Ovary (tissue), 3 donors: ENCODE measurements at regions not wholly inside any gene's neighbourhood (a gene's known extent, or its start where the extent isn't known, plus 50 kb on each side); places are given as distances from the start of the nearest gene placed in this dataset.

Experiments
- EP300 ChIP-seq: sonication (generic); formaldehyde crosslinking; IDR thresholded peaks from one replicate; pipeline ENCODE4 v1.6.1; 2017; ENCODE audit warnings: antibody characterized with exemption
- POLR2A ChIP-seq: fragments of 450-650 bp; IDR thresholded peaks from one replicate; pipeline ENCODE4 v1.6.1; 2017; ENCODE audit warnings: antibody characterized with exemption, mild to moderate bottlenecking, moderate library complexity
- TF ChIP-seq, protein P1 (sequence below), 3 donors: fragments of 450-650 bp in 2 of 3; fragments of 200-600 bp in 1 of 3; IDR thresholded peaks; one replicate each; pipeline versions ENCODE4 v1.5.1 to v1.8.0; 2016 to 2022; ENCODE audit warnings: antibody characterized with exemption in 3 of 3, mild to moderate bottlenecking in 1 of 3
- donor health status: DM: no; HTN: no; CAD: no.

DNA sequence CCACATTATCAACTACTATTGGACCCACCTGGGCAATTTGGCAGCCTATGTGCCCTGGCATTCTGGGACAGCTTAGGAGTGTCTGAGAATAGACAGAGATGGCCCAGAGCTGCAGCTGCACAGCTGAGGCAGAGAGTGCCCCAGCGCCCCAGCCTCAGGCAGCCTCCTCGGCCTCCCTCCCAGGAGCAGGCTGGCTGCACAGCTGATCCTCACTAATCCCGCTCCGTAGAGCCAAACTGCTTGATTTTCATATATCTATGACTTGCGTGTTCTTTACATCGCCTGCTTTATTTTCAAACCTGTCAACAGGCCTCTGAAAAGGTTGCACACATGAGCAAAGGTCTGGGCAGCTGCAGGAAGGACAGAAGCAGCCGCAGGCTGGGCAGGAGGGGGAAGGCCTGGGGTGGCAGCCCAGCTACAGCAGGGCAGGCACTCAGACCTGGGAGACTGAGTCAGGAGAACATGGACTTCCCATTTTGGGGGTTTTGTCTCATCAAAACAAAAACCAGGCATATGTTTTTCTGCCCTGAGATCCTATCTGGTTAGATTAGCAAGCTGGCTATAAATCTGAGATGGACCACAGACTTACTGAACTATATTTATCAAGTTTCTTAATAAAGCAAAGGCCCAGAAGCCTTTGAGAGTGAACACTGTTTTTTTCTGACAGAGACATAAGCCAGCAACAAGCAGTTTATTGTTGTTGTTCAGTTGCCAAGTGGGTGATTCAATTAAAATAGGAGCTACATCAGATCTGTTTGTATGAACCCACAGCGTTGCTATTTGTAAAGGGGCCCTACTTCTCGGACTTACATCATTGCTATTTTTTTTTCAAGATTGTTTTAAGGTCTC lies 301.8 kb upstream of the DUSP10 start:
- TF ChIP-seq EP300 = no peak
- TF ChIP-seq, protein P1, sequence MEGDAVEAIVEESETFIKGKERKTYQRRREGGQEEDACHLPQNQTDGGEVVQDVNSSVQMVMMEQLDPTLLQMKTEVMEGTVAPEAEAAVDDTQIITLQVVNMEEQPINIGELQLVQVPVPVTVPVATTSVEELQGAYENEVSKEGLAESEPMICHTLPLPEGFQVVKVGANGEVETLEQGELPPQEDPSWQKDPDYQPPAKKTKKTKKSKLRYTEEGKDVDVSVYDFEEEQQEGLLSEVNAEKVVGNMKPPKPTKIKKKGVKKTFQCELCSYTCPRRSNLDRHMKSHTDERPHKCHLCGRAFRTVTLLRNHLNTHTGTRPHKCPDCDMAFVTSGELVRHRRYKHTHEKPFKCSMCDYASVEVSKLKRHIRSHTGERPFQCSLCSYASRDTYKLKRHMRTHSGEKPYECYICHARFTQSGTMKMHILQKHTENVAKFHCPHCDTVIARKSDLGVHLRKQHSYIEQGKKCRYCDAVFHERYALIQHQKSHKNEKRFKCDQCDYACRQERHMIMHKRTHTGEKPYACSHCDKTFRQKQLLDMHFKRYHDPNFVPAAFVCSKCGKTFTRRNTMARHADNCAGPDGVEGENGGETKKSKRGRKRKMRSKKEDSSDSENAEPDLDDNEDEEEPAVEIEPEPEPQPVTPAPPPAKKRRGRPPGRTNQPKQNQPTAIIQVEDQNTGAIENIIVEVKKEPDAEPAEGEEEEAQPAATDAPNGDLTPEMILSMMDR (IDR thresholded peaks at IDR 0.05) = no peak
- TF ChIP-seq POLR2A = no peak
